ENCODE measurements at regions not wholly inside any gene's neighbourhood (a gene's known extent, or its start where the extent isn't known, plus 50 kb on each side); places are given as distances from the start of the nearest gene placed in this dataset.

- no peak for TF ChIP-seq POLR2A (IDR thresholded peaks at IDR 0.05; ENCODE audit: low read depth, low read length)
- FAIRE-seq (no peak), DNase-seq (ENCODE audit: insufficient read length, low spot score) (no peak)
These were observed 213.6 kb downstream of the RPS24 start for GRCh38 chr10:78247266-78247665.

- FAIRE-seq: no peak
- no peak for DNase-seq (ENCODE audit: insufficient read length, low spot score)
- no peak for TF ChIP-seq POLR2A (IDR thresholded peaks at IDR 0.05; ENCODE audit: low read depth, low read length)
These were observed 214.2 kb downstream of the RPS24 start for GRCh38 chr10:78247821-78248220.

GRCh38 chr10:78248651-78249464 is 215.2 kb downstream of the RPS24 start:
- no peak for TF ChIP-seq POLR2A (IDR thresholded peaks at IDR 0.05; ENCODE audit: low read depth, low read length)
- no peak for FAIRE-seq
- no peak for DNase-seq (ENCODE audit: insufficient read length, low spot score)

- DNase-seq (ENCODE audit: insufficient read length, low spot score) (no peak), FAIRE-seq (no peak)
- no peak for TF ChIP-seq POLR2A (IDR thresholded peaks at IDR 0.05; ENCODE audit: low read depth, low read length)
These were observed 216.0 kb downstream of the RPS24 start for GRCh38 chr10:78249690-78250089.

- no peak for FAIRE-seq
- no peak for TF ChIP-seq POLR2A (IDR thresholded peaks at IDR 0.05; ENCODE audit: low read depth, low read length)
- no peak for DNase-seq (ENCODE audit: insufficient read length, low spot score)
These were observed 216.8 kb downstream of the RPS24 start for GRCh38 chr10:78250313-78251015.

GRCh38 chr10:78251016-78251385 is 217.3 kb downstream of the RPS24 start:
- DNase-seq (ENCODE audit: insufficient read length, low spot score) (no peak), FAIRE-seq (no peak)
- TF ChIP-seq POLR2A (IDR thresholded peaks at IDR 0.05; ENCODE audit: low read depth, low read length): no peak

- TF ChIP-seq POLR2A (IDR thresholded peaks at IDR 0.05; ENCODE audit: low read depth, low read length): no peak
- DNase-seq (ENCODE audit: insufficient read length, low spot score): no peak
- FAIRE-seq: no peak
These were observed 218.6 kb downstream of the RPS24 start for GRCh38 chr10:78252286-78252685.

- TF ChIP-seq POLR2A (IDR thresholded peaks at IDR 0.05; ENCODE audit: low read depth, low read length): no peak
- no peak for DNase-seq (ENCODE audit: insufficient read length, low spot score)
- no peak for FAIRE-seq
These were observed 219.6 kb downstream of the RPS24 start for GRCh38 chr10:78253063-78253853.

GRCh38 chr10:78254013-78254412 is 220.3 kb downstream of the RPS24 start:
- DNase-seq (ENCODE audit: insufficient read length, low spot score): no peak
- no peak for TF ChIP-seq POLR2A (IDR thresholded peaks at IDR 0.05; ENCODE audit: low read depth, low read length)
- FAIRE-seq: no peak

GRCh38 chr10:78255214-78255613 is 221.6 kb downstream of the RPS24 start:
- FAIRE-seq: no peak
- no peak for DNase-seq (ENCODE audit: insufficient read length, low spot score)
- TF ChIP-seq POLR2A (IDR thresholded peaks at IDR 0.05; ENCODE audit: low read depth, low read length): no peak

GRCh38 chr10:78255796-78256638 is 222.4 kb downstream of the RPS24 start:
- FAIRE-seq (peak; percentile 97), DNase-seq (ENCODE audit: insufficient read length, low spot score) (peak; percentile 96)
- TF ChIP-seq POLR2A (IDR thresholded peaks at IDR 0.05; ENCODE audit: low read depth, low read length): no peak

GRCh38 chr10:78258323-78259030 is 224.8 kb downstream of the RPS24 start:
- FAIRE-seq (no peak), DNase-seq (ENCODE audit: insufficient read length, low spot score) (no peak)
- no peak for TF ChIP-seq POLR2A (IDR thresholded peaks at IDR 0.05; ENCODE audit: low read depth, low read length)

- DNase-seq (ENCODE audit: insufficient read length, low spot score): no peak
- no peak for TF ChIP-seq POLR2A (IDR thresholded peaks at IDR 0.05; ENCODE audit: low read depth, low read length)
- no peak for FAIRE-seq
These were observed 225.7 kb downstream of the RPS24 start for GRCh38 chr10:78259391-78259790.

Measured in H54 (cell line).